ENCODE measurements at regions not wholly inside any gene's neighbourhood (a gene's known extent, or its start where the extent isn't known, plus 50 kb on each side); places are given as distances from the start of the nearest gene placed in this dataset.

DNA sequence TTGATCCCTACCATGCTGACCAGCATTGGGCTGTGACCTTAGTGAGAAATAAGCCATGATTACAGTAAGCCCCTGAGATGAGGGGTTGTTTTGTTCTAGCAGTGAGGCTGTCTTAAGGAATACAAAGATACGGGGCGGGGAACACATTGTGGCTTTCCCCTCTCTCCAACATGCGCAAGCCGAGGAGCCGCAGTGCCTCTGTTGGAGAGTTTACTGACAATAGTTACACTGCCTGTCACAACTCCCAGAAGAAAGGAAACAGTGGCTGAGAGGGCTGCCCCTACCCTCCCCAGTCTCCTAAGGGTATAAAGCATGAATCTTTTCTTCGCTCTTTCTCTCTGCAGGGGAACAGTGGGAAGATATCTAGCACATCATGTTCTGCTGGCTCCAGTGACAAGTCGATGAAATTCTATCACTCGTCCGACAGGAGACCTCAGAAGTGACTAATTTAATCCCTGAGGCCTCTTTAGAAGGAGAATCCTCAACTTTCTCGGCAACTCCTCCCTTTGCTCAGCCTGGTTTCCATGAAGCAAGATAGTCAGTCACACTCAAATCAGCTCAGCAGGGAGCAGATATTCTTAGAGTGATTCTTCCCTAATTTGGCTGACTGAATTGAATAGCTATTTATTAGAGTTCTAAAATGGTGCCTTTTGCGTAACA, 409.0 kb upstream of the PROK2 start:
- H3K27ac ChIP-seq = no peak overlapping the region
- no peaks in the 10 kb centered on the region for H3K4me1 ChIP-seq
- no peaks in the 10 kb centered on the region for H3K36me3 ChIP-seq
- no peaks in the 10 kb centered on the region for H3K27me3 ChIP-seq
- H3K9me3 ChIP-seq = no peaks in the 10 kb centered on the region
- intact Hi-C loops (cut with DNase I; ENCODE audit: low total_unique reads) = no loop called here
- no peak for TF ChIP-seq POLR2A (IDR thresholded peaks at IDR 0.05)
- TF ChIP-seq, protein P1, sequence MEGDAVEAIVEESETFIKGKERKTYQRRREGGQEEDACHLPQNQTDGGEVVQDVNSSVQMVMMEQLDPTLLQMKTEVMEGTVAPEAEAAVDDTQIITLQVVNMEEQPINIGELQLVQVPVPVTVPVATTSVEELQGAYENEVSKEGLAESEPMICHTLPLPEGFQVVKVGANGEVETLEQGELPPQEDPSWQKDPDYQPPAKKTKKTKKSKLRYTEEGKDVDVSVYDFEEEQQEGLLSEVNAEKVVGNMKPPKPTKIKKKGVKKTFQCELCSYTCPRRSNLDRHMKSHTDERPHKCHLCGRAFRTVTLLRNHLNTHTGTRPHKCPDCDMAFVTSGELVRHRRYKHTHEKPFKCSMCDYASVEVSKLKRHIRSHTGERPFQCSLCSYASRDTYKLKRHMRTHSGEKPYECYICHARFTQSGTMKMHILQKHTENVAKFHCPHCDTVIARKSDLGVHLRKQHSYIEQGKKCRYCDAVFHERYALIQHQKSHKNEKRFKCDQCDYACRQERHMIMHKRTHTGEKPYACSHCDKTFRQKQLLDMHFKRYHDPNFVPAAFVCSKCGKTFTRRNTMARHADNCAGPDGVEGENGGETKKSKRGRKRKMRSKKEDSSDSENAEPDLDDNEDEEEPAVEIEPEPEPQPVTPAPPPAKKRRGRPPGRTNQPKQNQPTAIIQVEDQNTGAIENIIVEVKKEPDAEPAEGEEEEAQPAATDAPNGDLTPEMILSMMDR (IDR thresholded peaks at IDR 0.05) = no peak
- H3K4me3 ChIP-seq = no peak overlapping the region
- DNase-seq = no peak

DNA sequence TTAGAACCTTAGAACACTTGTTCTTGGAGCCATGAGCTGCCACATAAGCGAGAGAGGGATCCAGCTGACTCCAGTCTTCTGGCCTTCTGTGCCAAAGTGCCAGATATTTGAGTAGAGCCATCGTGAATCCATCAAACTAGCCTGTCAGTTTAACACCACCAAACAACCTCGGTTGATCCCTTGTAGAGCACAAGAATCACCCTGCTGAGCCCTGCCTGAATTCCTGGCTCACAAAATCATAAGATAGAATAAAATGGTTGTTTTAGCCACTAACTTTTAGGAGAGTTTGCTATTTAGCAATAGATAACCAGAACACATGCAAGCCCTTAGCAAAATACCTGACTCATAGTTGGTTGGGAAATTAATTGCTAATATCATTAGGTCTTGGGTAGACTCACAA, 407.6 kb upstream of the PROK2 start:
- intact Hi-C loops (cut with DNase I; ENCODE audit: low total_unique reads) = no loop called here
- Histone ChIP-seq H3K4me3 (no peak overlapping the region), H3K4me1 (no peaks in the 10 kb centered on the region), H3K9me3 (no peaks in the 10 kb centered on the region), H3K36me3 (no peaks in the 10 kb centered on the region), H3K27ac (no peak overlapping the region), H3K27me3 (no peaks in the 10 kb centered on the region)
- TF ChIP-seq, protein P1 (IDR thresholded peaks at IDR 0.05) = no peak
- no peak for TF ChIP-seq POLR2A (IDR thresholded peaks at IDR 0.05)
- DNase-seq = no peak

DNA sequence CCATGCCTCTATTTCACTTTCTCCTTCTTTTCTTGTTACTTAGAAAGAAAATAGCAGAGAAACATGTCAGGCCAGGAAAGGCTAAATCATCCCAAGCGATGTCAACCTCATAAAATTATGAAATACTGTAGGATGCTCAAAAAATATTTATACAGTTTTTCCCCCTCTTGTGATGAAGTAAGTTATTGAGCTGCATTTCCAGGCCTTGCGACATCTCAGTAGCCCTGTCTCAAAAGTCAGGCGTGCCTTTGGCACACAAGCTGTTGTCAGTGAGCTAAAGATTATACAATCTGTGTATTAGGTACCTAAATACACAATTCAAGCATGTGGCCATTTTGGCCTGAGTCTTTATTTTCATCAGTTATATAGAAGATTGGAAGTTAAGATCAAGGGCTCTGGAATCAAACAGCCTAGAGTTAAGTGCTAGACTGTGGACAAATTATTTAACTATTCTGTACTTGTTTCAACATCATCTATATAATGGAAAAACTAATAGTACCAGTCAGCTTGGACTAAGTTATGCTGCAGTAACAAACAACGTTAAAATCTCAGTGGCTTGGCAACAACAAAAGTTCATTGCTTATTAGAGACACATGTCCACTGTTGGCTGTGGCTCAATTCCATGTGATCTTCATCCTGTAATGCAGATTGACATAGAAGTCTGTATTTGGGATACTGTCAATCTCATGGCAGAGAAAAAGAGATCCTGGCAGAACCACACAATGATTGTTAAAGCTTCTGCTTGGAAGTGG, 406.4 kb upstream of the PROK2 start:
- Histone ChIP-seq H3K27ac (no peak overlapping the region), H3K36me3 (no peaks in the 10 kb centered on the region), H3K9me3 (no peaks in the 10 kb centered on the region), H3K4me1 (no peaks in the 10 kb centered on the region), H3K4me3 (no peak overlapping the region), H3K27me3 (no peaks in the 10 kb centered on the region)
- no peak for TF ChIP-seq POLR2A (IDR thresholded peaks at IDR 0.05)
- TF ChIP-seq, protein P1 (IDR thresholded peaks at IDR 0.05) = no peak
- intact Hi-C loops (cut with DNase I; ENCODE audit: low total_unique reads) = no loop called here
- DNase-seq = no peak

DNA sequence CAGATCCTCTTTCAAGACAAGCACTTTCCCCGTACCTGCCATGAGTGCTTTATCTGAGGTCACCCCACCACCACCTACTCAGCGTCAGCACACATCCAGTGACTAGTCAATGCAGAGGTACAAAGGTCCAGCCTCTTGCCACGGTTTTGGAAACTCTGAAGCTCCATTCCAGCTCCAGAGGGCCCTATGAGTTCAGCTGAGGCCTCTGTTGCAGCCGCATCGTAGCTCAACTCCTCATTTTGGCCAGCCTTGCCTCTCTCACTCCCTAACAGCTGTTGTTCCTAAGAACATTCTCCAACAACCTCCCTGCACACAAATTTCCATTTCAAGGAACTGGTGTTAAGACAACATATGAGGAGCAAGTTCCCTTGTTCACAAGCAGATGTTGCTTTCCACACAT, 405.1 kb upstream of the PROK2 start:
- no peak for DNase-seq
- no peaks in the 10 kb centered on the region for H3K4me1 ChIP-seq

DNA sequence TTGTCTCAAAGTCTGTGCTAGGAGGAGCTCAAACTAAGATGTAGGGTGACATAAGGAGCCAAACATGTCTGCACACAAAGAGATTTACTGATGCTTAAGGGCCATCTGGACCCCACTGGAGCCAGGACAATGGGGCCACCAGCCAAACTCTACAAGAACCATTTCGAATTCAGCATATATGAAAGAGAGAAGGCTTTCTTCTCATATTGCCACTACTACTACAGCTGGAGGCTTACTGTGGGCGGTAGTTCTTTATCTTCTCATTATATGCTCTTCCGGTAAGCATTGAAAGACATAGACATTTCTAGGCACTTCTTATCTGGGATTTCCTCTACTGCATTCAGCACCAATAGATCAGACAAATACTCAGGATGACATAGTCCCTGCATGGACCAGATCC, 404.4 kb upstream of the PROK2 start:
- no peak for TF ChIP-seq POLR2A (IDR thresholded peaks at IDR 0.05)
- TF ChIP-seq, protein P1 (IDR thresholded peaks at IDR 0.05) = no peak
- H3K36me3 ChIP-seq = no peaks in the 10 kb centered on the region
- no peaks in the 10 kb centered on the region for H3K27me3 ChIP-seq
- H3K4me1 ChIP-seq = no peaks in the 10 kb centered on the region
- no peak for DNase-seq
- no peak overlapping the region for H3K4me3 ChIP-seq
- no peaks in the 10 kb centered on the region for H3K9me3 ChIP-seq
- H3K27ac ChIP-seq = no peak overlapping the region
- intact Hi-C loops (cut with DNase I; ENCODE audit: low total_unique reads) = no loop called here

More for the DNA sequence above, 405.1 kb upstream of the PROK2 start:
- Histone ChIP-seq H3K9me3 (no peaks in the 10 kb centered on the region), H3K4me3 (no peak overlapping the region), H3K36me3 (no peaks in the 10 kb centered on the region), H3K27me3 (no peaks in the 10 kb centered on the region), H3K27ac (no peak overlapping the region)
- TF ChIP-seq, protein P1 (IDR thresholded peaks at IDR 0.05) = no peak
- TF ChIP-seq POLR2A (IDR thresholded peaks at IDR 0.05) = no peak
- intact Hi-C loops (cut with DNase I; ENCODE audit: low total_unique reads) = no loop called here
